Forelimb muscle (tissue), 1 donor: ENCODE measurements at regions not wholly inside any gene's neighbourhood (a gene's known extent, or its start where the extent isn't known, plus 50 kb on each side); places are given as distances from the start of the nearest gene placed in this dataset.
"Not testable (repeated sequence)": the region's sequence is repeated elsewhere in the genome, so short reads cannot be mapped to it uniquely, and the experiment has no call there.

ENCODE experiments used
- DNase-seq: peaks from one replicate; pipeline ENCODE4 v3.0.0-alpha.2; 2013; ENCODE audit warnings: low read depth

DNA sequence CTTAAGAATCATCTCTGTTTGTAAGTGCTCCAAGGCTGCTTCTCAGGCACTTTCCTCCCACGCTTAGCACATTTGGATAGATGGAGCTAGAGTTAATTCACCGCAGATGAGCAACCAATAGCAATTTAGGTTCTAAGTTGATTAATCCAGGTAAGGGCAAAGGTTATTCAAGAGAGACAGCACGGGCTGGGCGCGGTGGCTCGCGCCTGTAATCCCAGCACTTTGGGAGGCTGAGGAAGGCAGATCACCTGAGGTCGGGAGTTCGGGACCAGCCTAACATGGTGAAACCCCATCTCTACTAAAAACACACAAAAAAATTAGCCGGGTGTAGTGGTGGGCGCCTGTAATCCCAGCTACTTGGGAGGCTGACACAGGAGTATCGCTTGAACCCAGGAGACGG, 54.5 kb upstream of the UNC13C start:
- not testable (repeated sequence) for DNase-seq

DNA sequence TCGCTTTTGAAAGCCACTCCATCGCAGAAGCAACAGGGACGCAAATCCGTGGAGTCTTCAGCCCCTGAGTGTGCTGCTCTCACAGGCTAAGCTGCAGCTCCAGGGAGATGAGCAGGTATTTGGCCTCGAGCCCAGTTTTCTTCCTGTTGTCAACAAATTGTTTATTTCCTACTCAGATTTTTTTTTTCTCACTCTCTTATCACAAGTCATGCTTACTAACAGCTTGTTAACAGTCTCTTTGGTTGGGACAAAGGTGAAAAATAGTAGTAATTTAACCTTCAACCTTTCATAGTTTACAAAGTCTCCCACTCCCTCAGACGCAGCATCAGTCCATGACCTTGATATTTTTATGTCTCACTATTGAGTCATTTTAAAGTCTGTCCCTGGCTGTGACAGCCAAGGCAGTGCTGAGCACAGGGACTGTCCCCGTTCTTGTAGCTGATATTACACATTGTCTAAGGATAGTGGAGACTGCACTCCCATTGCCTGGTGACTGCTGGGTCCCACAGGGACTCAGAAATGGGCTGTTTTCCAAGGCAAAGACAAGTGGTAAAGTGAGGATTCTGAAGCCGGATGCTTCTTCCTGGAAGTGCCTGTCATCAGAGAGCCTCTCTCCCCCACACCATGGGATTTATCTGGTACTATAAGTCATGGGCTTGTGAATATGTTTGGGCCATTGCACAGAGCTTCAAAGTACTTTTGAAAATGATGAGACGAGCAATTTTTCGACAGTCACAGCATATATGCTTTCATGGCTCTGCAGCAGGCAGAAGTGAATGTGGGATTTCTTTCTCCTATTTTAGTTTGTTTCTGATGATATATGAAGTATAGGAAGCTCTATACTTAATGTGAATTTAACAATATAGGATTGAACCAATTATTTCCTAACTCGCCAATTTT, 59.8 kb upstream of the UNC13C start:
- DNase-seq = peak; percentile 4

DNA sequence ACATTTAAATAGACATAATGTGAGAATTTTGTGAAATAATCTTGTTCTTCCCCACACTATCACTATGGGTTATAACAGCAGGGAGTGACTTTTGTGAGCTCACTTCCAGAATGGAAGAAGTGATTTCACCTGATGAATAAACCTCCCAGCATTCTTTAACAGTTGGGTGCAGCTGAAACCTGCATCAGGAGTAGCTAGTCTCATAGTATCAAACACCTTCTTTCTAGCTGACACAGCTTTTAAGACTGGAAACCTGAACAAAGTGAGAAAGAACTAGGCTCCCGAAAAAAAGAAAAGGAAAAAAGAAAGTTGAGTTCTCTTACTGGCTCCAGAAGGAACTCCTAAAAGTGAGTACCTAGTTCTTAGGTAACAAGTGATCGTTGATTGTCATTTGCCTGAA, 61.1 kb upstream of the UNC13C start:
- no peak for DNase-seq

DNA sequence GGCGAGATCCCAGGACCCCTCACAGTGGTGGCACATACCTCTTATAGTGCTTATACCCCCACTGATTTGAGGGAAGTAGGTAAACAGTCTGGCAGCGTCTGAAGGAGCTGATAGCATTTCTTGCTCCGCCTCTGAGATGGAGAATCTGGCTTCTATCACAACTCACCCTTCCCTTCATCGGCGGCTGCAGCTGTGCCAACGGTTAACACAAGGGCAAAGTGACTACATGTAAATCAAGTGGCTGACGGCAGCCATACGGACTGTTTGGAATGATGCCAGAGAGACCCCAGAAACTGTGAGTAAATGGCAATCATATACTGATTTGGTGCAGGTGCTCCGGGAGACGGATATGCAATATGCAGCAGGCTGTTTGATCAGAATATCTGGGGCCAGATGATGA, 66.8 kb upstream of the UNC13C start:
- no peak for DNase-seq

DNA sequence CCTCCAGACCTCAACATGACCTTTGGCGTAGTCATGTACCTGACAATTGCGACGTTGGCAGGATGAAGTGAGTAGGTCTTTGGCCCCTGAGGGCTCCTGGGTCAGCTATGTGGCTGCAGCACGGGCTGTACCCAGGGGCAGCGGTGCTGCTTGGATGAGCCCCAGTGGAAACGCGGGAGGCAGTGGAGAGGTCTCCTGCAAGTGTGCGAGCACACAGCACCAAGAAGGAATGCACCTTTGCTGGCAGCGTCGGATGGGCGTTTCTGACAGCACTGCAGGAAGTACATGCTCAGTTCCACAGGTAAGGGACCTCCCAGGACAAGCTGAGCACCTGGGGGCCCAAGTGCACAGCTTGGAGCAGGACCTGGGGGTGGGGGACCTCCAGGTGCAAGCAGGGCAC, 67.4 kb upstream of the UNC13C start:
- DNase-seq = no peak

DNA sequence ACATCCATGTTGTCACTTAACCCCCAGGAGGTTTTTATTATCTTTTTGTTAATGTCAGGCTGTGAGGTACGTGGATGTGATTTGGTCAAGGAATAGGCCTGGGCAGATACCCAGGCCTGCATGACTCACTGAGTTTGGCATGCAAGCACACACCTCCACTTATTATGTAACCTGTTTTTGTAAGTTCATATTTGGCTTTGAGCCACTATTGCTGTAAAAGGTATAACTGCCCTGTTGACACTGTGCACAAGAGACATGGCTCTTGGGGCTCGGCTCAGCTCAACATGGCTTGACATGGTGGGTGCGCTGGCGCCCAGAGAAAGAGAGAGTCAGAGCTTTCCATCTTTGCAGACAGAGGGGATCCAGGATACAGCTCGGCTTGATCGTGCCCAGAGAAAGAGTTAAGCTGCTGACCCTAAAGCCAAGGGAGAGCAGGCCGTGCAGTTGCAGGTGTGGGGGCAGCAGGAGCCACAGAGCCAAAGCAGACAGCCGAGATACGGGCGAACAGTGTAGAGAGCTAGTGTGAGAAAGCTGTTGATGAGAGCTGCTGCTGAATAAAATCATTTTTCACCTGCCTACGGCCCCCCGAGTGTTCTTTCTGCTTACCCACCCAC, 67.9 kb upstream of the UNC13C start:
- DNase-seq = no peak

DNA sequence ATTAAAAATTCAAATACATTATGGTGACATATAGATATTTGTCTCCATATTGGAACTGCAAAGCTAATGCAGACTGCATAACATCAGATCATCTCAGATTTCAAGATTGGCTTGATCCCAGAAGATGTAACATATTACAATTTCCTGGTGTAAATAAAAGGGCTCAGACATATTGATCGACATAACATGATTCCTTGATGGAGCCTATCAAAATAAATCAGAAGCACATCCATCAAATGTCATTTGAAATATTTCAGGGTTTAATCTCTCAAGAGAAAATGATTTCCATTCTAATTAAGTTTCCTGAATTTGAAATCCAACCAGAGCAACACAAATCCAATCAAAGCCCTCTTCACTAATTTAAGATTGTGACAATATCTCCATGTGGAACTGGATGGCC, 75.1 kb upstream of the UNC13C start:
- no peak for DNase-seq

DNA sequence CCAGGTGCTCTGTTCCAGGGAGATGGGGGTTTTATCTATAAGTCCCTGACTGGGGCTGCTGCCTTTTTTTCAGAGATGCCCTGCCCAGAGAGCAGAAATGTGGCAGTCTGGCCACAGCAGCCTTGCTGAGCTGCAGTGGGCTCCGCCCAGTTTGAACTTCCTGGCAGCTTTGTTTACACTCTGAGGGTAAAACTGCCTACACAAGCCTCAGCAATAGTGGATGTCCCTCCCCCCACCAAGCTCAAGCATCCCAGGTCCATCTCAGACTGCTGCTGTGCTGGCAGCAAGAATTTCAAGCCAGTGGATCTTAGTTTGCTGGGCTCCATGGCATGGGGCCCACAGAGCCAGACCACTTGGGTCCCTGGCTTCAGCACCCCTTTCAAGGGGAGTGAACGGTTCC, 84.8 kb upstream of the UNC13C start:
- DNase-seq = not testable (repeated sequence)

DNA sequence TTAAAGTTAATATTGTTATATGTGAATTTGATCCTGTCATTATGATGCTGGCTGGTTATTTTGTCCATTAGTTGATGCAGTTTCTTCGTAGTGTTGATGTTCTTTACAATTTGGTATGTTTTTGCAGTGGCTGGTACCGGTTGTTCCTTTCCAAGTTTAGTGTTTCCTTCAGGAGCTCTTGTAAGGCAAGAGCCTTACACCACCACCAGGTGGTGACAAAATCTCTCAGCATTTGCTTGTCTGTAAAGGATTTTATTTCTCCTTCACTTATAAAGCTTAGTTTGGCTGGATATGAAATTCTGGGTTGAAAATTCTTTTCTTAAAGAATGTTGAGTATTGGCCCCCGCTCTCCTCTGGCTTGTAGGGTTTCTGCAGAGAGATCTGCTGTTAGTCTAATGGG, 86.4 kb upstream of the UNC13C start:
- DNase-seq = not testable (repeated sequence)

DNA sequence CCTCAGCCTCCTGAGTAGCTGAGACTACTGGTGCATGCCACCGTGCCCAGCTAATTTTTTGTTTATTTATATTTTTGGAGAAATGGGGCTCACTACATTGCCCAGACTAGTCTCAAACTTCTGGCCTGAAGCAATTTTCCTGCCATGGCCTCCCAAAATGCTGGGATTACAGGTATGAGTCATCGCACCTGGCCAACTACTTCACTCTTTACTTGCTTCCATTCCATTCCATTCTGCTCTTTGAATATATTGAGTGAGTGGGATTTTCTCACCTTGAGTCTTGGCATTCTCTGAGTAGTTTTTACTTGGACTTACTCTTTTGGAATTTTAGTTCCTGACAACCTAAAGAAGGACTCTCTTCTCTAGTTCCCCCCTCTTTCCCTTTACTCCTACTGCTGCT, 93.8 kb upstream of the UNC13C start:
- no peak for DNase-seq

DNA sequence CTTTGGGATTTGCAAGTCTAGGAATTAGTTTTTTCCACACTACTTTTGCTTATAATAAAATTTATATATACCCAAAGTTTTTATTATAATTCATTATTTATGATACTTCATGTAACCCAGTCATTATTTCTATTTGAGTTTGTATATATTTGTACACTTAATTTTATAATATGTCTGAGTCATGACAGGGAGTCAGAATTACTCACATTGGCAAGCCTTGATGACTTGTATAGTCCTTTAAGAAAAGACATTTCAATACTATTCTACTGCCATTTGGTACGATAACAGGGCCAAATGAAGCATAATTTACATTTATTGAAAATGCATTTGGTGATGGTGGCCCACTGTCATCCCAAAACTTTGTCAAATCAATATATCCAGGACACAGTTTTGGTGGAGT, 95.9 kb upstream of the UNC13C start:
- DNase-seq = no peak

DNA sequence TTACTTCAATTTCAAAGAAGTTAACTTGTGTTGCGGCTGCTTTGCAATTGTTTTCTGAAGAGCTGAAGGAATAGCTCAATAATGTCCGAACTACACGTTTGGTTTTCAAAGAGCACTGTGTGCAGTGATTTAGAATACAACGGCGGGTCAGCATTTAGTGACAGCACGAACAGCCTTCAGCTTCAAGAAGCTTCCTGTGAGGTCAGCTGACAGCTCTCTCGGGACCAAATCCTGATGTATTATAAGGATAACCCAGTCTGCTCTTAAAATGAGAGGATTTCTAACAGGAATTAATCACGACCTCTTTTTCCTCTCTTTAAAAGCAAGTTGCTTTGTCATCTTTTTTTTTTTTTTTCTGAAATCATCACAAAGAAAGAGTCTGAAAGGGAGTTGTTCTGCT, 97.9 kb upstream of the UNC13C start:
- no peak for DNase-seq

DNA sequence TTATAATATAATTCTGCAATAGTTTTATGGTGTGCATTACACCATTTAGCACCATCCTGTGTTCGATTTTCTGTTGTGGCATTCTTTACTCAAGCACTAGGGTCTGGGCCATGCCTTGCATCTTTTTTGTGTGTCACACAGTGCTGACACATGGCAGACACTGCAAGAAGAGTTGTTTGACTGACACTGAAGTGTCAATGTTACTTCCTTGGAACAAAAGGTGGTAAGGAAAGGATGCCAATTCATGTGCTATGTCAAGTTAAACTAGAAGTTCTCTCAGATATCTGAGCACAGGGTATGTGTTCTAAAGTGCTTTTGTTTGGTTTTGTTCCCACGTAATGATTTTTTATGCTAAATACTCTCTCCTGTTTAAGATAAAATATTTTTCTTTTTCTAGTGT, 102.5 kb upstream of the UNC13C start:
- no peak for DNase-seq

DNA sequence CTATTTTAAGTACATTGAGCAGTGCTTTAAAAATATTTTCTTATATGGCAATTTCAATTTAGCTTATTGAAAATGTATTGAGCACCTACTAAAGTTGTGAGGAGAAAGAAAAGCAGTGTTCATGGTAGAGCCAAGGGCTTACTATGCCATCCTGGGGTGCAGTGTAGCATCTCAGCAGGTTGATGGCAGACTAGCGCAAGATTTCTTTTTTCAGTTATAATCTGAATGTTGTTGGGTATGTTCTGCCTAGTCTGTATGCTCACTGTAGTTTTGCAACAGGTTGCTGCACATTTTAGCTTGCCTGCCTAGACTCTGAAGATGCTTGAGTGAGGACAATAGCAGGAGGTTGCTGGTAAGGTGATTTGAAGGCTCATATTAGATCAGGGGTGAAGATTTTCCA, 103.1 kb upstream of the UNC13C start:
- no peak for DNase-seq

DNA sequence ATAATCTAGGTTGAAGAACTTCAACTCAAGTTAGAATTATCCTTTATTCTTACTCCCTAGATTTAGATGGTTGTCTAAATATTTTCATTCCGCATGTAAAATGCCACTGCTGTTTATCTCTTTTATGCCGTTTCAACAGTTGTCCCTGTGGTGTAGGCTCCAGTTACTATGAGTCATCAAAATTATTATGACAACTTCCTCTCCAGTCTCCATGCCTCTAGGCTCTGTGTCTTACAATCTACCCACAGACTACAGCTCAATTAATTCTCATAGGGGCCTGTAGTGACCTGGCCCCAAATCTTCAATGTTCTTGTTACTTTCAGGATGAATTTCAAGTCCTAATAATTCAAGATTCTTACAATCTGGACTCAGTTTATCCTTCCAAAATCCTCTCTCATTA, 105.8 kb upstream of the UNC13C start:
- no peak for DNase-seq

DNA sequence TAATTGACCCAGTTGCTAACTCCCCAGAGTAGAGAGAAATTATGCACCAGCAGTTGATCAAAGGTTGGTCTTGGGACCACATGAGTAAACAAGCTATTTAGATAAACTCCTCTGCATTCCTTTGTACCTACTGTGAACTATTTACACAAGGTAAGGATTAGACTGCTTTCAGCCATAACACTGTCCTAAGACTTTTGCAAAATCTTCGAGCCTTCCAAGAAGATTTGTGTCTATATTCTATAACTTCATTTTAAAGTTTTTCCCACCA, 108.5 kb upstream of the UNC13C start:
- no peak for DNase-seq

DNA sequence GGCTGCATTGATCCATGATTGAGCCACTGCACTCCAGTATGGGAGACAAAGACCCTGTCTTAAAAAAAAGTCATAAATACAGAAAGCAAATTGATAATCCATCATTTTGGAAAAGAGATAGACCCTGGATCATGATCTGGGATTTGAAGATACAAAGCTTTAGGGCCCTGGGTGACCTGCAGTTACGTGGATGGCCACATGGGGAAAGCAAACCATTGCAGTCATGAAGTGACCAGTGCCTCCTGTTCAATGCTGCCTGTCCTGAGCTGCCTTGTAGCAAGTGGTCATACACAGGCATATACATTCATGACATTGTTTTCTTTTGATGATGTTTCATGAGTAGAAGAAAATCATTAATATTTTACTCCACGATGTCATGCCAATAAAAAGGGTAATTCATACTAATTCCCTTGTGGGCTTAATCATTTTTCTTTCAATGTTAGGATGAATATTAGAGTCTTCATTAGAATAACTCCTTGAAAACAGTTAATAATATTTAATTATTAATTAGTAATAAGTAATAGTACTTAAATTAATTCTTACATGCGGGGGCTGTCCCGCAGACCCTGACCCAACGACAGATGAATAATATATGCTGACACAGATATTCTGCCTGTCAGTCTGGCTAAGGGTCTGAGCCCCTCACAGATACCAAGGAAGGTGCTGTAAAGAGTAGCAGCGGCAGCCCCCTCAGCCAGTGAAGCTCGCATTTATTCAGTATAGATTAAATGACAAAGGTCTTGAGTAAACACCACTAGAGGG, 109.0 kb upstream of the UNC13C start:
- DNase-seq = no peak

DNA sequence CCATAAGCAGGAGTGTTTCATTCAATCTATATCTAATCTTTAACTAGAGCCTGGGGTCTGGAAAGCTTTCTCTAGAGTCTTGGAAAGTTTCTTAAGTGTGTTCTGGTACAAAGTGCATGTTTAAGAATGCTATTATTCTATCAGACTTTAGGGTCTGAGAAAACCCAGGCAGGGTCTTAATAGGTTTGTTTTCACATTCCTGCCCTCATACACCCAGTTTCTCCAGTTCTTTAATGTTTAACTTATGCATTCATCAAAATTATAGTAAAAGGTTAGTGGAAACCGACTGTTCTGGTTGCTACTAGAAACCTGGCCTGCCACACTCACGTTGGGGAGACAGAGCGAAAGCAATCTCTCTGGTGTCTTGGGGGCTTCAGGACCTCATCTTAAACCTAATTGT, 102.9 kb upstream of the WDR72 start:
- DNase-seq = no peak

DNA sequence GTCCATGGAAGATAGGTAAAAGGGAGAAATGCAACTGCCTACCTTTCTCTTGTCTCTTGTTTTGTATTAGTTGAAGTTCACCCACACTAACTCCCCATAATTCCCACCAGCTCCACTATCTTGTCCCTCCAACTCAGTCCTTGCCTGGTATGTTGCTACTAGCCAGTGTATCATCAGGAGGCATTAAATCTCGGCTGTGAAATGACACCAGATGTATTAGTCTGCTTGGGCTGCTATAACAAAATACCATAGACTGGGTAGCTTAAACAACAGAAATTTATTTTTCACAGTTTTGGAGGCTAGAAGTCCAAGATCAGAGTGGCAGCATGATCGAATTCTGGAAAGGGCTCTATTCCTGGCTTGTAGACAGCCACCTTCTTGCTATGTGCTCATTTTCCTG, 102.3 kb upstream of the WDR72 start:
- no peak for DNase-seq

DNA sequence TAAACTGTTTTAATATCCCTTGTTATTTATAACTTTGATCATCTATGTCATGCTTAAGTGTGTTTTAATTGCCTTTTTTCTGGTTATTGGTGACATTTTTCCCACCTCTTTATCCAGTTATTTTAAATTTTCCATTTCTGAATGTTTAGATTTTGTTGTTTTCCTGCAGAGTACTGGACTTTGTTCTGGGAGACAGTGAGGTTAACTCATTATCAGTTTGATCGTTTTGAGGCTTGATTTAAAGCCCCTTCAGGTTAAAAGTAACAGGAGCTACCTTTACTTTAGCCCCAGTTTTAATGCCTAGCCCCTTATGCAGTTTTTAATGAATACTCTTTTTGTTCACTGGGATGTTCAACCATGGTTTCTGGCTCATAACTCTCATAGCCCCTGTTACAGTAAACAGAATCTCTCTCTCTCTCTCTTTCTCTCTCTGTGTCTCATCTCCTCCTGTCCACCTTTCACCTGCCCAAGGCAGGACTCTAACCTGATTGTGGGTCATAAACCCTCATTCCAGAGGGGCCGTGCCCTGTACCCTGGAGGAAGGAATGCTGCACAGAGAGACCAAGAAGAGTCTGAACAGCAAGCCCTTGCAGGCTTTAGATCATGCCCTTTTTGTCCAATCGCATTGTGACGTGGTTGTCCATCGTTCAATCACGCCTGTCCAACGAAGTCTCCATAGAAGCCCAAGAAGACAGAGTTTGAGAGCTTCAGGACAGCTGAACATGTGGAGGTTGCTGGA, 91.8 kb upstream of the WDR72 start:
- no peak for DNase-seq

DNA sequence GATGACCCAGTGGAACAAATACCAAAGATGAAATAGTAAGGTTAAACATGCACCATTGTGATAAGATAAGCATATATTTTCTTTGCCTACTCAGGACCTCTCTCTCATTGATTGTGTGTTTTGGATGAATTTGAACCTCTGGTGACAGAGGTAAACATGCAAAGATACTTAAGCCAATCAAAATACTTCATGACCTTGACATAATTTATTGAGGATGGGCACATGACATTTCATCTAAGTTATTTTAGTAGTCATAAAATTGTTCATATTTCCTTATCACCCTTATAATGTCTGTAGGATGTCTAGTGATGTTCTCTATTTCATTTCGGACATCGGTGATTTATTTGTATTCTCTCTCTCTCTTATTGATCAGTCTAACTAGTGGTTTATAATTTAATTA, 88.3 kb upstream of the WDR72 start:
- DNase-seq = no peak

DNA sequence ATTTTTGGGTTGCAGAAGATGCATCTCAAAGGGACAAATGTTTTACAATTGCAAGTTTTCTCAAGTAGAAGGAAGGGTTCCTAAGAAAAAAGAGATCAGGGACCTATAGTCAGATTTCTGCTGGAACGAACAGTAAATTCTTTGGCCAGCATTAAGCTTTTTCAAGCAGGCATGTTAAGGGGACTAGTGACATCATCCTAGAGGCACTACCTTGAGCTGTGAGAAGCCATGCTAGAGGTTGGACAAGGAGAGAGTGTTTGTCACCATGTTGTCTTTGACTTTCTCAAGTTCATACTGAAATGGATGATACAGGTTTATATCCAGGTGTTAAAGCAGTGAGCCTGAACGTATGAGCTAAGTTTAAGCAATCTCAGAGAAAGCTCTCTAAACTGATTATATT, 85.2 kb upstream of the WDR72 start:
- DNase-seq = no peak
